ENCODE measurements at regions not wholly inside any gene's neighbourhood (a gene's known extent, or its start where the extent isn't known, plus 50 kb on each side); places are given as distances from the start of the nearest gene placed in this dataset.

DNA sequence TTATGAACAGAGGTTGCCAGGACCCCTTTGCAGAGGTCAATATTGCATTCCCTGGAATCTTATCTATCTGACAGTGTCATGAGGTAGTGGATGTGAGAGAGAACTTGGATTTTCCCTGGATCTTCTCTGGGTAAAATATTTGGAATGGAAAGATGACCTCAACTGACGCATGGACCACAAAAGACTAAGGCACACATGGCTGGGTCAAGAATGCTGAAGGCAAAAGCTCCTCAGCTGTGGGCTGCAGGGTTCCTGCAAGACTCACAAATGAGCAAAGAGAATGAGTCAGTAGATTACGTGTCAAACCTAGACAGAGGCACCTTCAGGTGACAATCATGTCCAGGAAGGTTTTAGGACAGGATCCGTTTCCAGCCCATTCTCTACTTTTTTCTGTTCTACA lies 484.0 kb downstream of the C6orf118 start:
- Histone ChIP-seq H3K4me1 (ENCODE audit: control insufficient read depth, insufficient read depth, low read length) (no peaks in the 10 kb centered on the region), H3K27me3 (ENCODE audit: control insufficient read depth, insufficient read depth) (no peaks in the 10 kb centered on the region), H3K27ac (ENCODE audit: low read length) (no peak overlapping the region), H3K9me3 (ENCODE audit: control insufficient read depth, low read length) (no peaks in the 10 kb centered on the region), H3K4me3 (ENCODE audit: low read length) (no peak overlapping the region)
- ATAC-seq = no peak
- WGBS = 94% methylated on average over 3 of the region's 3 CpGs
- no peak for DNase-seq
- intact Hi-C loops (cut with DNase I) = no loop called here

DNA sequence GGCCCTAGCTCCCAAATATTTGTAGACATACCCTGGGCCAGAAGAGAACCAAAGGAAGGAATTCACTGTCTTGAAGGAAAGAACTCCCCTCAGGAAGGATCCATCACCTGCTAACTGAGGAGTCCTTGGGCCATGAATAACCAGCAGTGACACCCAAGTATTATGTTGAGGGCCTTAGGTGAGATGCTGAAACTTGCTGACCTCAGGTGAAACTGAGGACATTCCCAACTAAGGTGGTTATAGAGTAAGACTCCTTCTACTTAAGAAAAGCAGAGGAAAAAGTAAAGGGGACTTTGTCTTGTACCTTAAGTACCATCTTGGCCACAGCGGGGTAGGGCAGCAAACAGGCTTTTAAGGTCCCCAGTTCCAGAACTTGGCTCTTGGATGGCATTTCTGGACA lies 491.7 kb downstream of the C6orf118 start:
- no peak overlapping the region for H3K27ac ChIP-seq (ENCODE audit: low read length)
- WGBS = 93% methylated on average over 1 of the region's 1 CpG
- no peaks in the 10 kb centered on the region for H3K9me3 ChIP-seq (ENCODE audit: control insufficient read depth, low read length)
- H3K4me3 ChIP-seq (ENCODE audit: low read length) = no peak overlapping the region
- intact Hi-C loops (cut with DNase I) = no loop called here
- H3K27me3 ChIP-seq (ENCODE audit: control insufficient read depth, insufficient read depth) = no peaks in the 10 kb centered on the region
- DNase-seq (no peak), ATAC-seq (no peak)
- no peaks in the 10 kb centered on the region for H3K4me1 ChIP-seq (ENCODE audit: control insufficient read depth, insufficient read depth, low read length)

DNA sequence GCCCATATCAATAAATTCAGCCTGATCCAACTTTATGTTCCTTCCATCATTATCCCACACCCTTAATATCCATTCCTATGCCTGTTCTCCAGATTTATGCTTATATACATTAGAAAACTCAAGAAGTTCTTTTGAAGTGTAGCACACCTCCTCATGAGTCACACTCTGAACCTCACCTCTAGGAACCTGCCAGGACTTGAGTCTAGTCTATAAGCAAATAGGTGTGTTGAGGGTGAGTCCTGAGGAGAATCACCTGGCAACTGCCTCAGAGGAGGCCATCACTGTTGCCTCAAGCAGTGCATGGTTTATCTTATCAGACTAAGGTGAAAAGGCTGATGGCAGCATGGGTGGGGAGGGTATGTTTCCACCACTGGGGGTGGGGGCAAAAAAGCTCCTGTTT lies 496.7 kb downstream of the C6orf118 start:
- DNase-seq (no peak), ATAC-seq (no peak)
- intact Hi-C loops (cut with DNase I) = no loop called here
- Histone ChIP-seq H3K4me1 (ENCODE audit: control insufficient read depth, insufficient read depth, low read length) (no peaks in the 10 kb centered on the region), H3K9me3 (ENCODE audit: control insufficient read depth, low read length) (no peaks in the 10 kb centered on the region), H3K27ac (ENCODE audit: low read length) (no peak overlapping the region), H3K27me3 (ENCODE audit: control insufficient read depth, insufficient read depth) (no peaks in the 10 kb centered on the region), H3K4me3 (ENCODE audit: low read length) (no peak overlapping the region)

DNA sequence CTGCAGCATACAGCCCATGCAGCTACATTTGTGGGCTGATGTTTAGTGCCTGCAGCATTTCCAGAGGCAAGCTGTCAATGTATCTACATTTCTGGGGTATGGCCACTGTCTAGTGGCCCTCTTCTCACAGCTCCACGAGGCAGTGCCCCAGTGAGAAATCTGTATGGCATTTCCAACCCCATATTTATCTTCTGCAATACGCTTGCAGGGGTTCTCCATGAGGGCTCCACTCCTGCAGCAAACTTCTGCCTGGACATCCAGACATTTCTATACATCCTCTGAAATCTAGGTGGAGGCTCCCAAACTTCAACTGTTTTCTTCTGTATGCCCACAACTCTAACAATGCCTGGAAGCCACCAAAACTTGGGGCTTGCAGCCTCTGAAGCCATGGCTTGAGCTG lies 502.3 kb downstream of the C6orf118 start:
- H3K27me3 ChIP-seq (ENCODE audit: control insufficient read depth, insufficient read depth) = no peaks in the 10 kb centered on the region
- no peak overlapping the region for H3K27ac ChIP-seq (ENCODE audit: low read length)
- DNase-seq (no peak), ATAC-seq (no peak)
- intact Hi-C loops (cut with DNase I) = no loop called here
- WGBS = 61% methylated on average over 2 of the region's 2 CpGs
- H3K4me1 ChIP-seq (ENCODE audit: control insufficient read depth, insufficient read depth, low read length) = no peaks in the 10 kb centered on the region
- H3K4me3 ChIP-seq (ENCODE audit: low read length) = no peak overlapping the region
- H3K9me3 ChIP-seq (ENCODE audit: control insufficient read depth, low read length) = no peaks in the 10 kb centered on the region

DNA sequence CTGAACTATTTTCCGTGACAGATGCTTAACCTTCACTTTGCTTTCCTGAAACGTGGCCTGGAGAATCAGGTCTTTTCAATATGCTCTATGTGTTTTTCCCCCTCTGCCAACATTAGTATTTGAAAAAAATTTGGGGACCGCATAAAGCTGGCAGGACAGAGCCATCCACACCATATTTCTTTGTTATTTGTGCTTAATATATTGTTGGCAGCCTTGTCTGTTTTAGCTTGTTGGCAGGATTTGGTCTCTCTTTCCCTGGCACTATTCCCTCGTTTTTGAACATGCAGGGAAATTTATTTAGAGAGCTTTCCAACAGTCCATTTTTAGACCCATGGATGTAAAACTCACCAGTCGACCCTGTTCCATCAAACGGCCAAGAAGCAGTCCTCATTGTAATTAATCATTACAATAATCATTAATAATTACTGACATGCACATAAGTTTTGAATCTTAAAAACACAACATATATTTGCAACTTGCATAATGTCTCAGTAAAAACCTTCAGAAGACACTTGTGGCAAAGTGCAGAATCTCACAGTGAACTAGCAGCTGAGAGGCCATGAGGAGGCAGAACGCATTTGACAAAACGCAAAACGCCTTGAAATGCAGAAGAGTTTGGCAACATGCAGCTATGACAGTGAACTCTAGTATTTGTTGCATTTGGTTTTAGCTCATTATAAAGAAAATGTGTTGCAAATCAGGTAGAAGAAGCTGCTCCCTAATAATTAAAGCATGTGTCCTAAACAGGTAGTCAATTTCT lies 514.2 kb downstream of the C6orf118 start:
- Histone ChIP-seq H3K27me3 (ENCODE audit: control insufficient read depth, insufficient read depth) (no peaks in the 10 kb centered on the region), H3K4me1 (ENCODE audit: control insufficient read depth, insufficient read depth, low read length) (no peaks in the 10 kb centered on the region), H3K27ac (ENCODE audit: low read length) (no peak overlapping the region), H3K9me3 (ENCODE audit: control insufficient read depth, low read length) (no peaks in the 10 kb centered on the region), H3K4me3 (ENCODE audit: low read length) (no peak overlapping the region)
- intact Hi-C loops (cut with DNase I) = no loop called here
- ATAC-seq (no peak), DNase-seq (no peak)
- WGBS = 63% methylated on average over 9 of the region's 9 CpGs

DNA sequence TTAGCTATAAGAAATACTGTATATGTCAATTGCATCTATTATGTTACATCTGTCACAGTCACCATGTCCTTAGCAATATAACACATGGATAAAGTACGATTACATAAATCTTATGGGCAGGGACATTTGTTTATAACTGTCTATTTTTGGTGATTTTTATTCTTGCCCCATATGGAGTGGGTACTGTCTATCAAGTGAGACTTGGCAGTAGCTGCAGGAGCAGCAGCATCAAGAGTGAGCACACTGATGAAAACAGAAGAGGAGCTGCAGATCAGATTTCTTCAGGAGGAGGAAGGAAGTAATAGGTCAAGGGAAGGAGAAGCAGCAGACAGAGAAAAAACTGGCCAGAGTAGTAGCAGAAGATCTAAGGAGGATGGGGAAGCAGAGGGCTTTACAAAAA lies 516.7 kb downstream of the C6orf118 start:
- no peak for ATAC-seq
- WGBS = 65% methylated on average over 1 of the region's 1 CpG
- intact Hi-C loops (cut with DNase I) = no loop called here

DNA sequence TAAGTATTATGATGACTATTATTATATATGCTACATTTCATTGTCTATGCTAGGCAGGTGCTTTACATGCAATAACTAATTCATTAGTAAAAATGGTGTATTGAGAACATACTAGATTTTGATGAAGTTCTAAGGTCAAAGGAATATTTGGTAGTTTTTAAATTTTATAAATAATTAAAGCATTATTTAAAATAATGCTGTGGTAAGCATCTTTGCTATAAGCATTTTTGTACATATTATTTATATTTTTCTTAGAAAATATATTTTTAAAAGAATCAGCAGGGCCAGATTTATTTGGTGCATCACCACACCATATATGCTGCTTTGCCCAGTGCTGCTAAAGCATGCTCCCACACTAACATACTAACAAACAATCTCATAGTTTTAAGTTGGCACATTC lies 517.9 kb downstream of the C6orf118 start:
- no peaks in the 10 kb centered on the region for H3K9me3 ChIP-seq (ENCODE audit: control insufficient read depth, low read length)
- no peak overlapping the region for H3K27ac ChIP-seq (ENCODE audit: low read length)
- ATAC-seq (no peak), DNase-seq (no peak)
- H3K4me1 ChIP-seq (ENCODE audit: control insufficient read depth, insufficient read depth, low read length) = no peaks in the 10 kb centered on the region
- H3K4me3 ChIP-seq (ENCODE audit: low read length) = no peak overlapping the region
- no peaks in the 10 kb centered on the region for H3K27me3 ChIP-seq (ENCODE audit: control insufficient read depth, insufficient read depth)
- intact Hi-C loops (cut with DNase I) = no loop called here

More for the DNA sequence above, 516.7 kb downstream of the C6orf118 start:
- H3K4me3 ChIP-seq (ENCODE audit: low read length) = no peak overlapping the region
- no peak overlapping the region for H3K27ac ChIP-seq (ENCODE audit: low read length)
- no peak for DNase-seq
- H3K27me3 ChIP-seq (ENCODE audit: control insufficient read depth, insufficient read depth) = no peaks in the 10 kb centered on the region
- no peaks in the 10 kb centered on the region for H3K4me1 ChIP-seq (ENCODE audit: control insufficient read depth, insufficient read depth, low read length)
- no peaks in the 10 kb centered on the region for H3K9me3 ChIP-seq (ENCODE audit: control insufficient read depth, low read length)

DNA sequence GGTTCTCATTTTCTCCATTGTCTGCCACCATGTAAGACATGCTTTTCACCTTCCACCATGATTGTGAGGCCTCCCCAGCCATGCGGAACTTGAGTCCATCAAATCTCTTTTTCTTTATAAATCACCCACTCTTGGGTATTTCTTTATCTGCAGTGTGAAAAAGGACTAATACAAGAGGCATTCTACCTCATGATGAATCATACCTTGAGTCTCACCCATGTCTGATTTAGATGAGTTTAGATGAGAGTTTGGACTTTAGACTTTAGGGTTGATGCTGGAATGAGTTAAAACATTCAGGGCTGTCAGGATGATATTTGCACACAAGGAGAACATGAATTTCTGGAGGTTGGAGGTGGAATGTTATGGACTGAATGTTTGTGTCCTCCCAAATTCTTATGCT lies 545.6 kb downstream of the C6orf118 start:
- intact Hi-C loops (cut with DNase I) = no loop called here

DNA sequence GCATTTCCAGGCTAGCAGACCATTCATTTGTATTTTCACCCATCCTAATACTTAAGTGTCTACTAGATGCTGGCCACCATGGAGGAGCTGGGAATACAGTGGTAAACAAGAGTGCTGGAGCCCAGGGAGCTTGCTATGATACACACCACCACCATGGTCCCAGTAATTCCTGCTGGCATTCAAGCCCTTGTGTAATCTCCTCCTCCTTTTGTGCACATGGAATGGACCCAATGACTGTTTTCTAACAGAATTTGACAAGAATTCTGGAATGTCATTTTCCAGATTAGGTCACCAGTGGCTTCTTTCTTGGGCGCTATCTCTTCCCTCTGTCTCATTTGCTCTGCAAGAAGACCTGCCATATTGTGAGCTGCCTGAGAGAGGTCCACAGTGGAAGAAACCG lies 552.0 kb downstream of the C6orf118 start:
- H3K9me3 ChIP-seq (ENCODE audit: control insufficient read depth, low read length) = no peaks in the 10 kb centered on the region
- no peaks in the 10 kb centered on the region for H3K27me3 ChIP-seq (ENCODE audit: control insufficient read depth, insufficient read depth)
- ATAC-seq (no peak), DNase-seq (no peak)
- no peak overlapping the region for H3K27ac ChIP-seq (ENCODE audit: low read length)
- 90% methylated on average over 2 of the region's 2 CpGs for WGBS
- intact Hi-C loops (cut with DNase I) = no loop called here
- no peak overlapping the region for H3K4me3 ChIP-seq (ENCODE audit: low read length)
- no peaks in the 10 kb centered on the region for H3K4me1 ChIP-seq (ENCODE audit: control insufficient read depth, insufficient read depth, low read length)

More for the DNA sequence above, 545.6 kb downstream of the C6orf118 start:
- ATAC-seq (no peak), DNase-seq (no peak)
- H3K27me3 ChIP-seq (ENCODE audit: control insufficient read depth, insufficient read depth) = no peaks in the 10 kb centered on the region
- H3K27ac ChIP-seq (ENCODE audit: low read length) = no peak overlapping the region
- no peak overlapping the region for H3K4me3 ChIP-seq (ENCODE audit: low read length)
- no peaks in the 10 kb centered on the region for H3K4me1 ChIP-seq (ENCODE audit: control insufficient read depth, insufficient read depth, low read length)
- H3K9me3 ChIP-seq (ENCODE audit: control insufficient read depth, low read length) = no peaks in the 10 kb centered on the region
- 93% methylated on average over 1 of the region's 1 CpG for WGBS

DNA sequence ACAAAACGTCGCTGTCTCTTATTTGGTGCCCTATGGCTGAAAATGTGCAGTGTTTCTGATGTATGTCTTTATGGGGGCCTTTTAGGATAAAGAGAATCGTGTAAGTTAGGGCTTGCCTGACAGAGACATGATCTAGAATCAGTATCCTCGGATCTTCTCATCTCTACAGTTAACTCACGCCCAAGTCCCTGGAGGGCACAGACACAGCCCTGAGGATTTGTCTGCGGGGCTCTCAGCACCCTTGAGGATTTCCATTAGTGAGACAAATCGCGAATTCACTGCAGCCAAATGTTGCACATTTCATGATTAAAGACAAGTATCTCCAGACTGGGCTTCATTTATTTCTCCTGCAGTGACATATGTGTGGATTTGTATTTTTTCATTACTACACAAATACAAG lies 552.7 kb downstream of the C6orf118 start:
- Histone ChIP-seq H3K4me3 (ENCODE audit: low read length) (no peak overlapping the region), H3K27me3 (ENCODE audit: control insufficient read depth, insufficient read depth) (no peaks in the 10 kb centered on the region), H3K9me3 (ENCODE audit: control insufficient read depth, low read length) (no peaks in the 10 kb centered on the region), H3K4me1 (ENCODE audit: control insufficient read depth, insufficient read depth, low read length) (no peaks in the 10 kb centered on the region), H3K27ac (ENCODE audit: low read length) (no peak overlapping the region)
- intact Hi-C loops (cut with DNase I) = no loop called here
- no peak for DNase-seq
- WGBS = 71% methylated on average over 8 of the region's 8 CpGs
- ATAC-seq = no peak

DNA sequence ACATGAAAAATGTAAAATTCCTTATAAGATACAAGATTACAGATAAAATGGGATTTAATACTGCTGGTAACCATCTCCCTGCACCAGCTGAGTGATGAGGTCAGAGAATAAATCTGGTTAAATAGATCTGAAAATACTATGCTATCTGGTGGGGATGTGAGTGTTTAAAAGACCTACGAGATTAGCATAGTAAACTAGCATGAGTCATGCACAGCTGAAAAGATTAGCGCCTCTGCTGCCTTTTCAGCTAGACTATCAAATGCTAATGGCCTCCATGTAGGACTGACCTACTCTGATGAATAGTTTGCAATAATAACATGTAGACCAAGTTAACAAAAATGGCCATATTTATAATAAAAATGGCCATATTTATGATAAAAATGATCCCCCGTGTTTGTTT lies 553.3 kb downstream of the C6orf118 start:
- WGBS = 52% methylated on average over 3 of the region's 3 CpGs
- intact Hi-C loops (cut with DNase I) = no loop called here

DNA sequence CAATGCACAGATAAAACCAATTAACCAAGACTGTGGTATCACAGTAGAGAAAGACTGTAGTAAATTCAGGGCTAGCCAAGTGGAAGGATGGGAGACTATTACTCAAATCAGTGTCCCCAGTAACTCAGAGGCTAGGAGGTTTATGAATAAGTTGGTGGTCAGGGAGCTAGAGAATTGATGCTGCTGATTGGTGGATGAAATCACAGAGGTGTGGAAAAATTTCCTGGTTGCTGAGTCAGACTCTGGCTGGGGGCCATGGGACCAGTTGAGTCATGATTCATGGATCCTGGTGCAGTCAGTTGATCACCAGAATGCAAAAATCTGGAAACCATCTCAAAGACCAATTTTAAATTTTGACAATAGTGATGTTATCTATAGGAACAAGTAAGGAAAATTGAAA lies 555.9 kb downstream of the C6orf118 start:
- Histone ChIP-seq H3K4me1 (ENCODE audit: control insufficient read depth, insufficient read depth, low read length) (no peaks in the 10 kb centered on the region), H3K4me3 (ENCODE audit: low read length) (no peak overlapping the region), H3K27ac (ENCODE audit: low read length) (no peak overlapping the region), H3K27me3 (ENCODE audit: control insufficient read depth, insufficient read depth) (no peaks in the 10 kb centered on the region), H3K9me3 (ENCODE audit: control insufficient read depth, low read length) (no peaks in the 10 kb centered on the region)
- intact Hi-C loops (cut with DNase I) = no loop called here
- ATAC-seq (no peak), DNase-seq (no peak)

More for the DNA sequence above, 553.3 kb downstream of the C6orf118 start:
- Histone ChIP-seq H3K4me3 (ENCODE audit: low read length) (no peak overlapping the region), H3K27ac (ENCODE audit: low read length) (no peak overlapping the region), H3K9me3 (ENCODE audit: control insufficient read depth, low read length) (no peaks in the 10 kb centered on the region), H3K27me3 (ENCODE audit: control insufficient read depth, insufficient read depth) (no peaks in the 10 kb centered on the region), H3K4me1 (ENCODE audit: control insufficient read depth, insufficient read depth, low read length) (no peaks in the 10 kb centered on the region)
- ATAC-seq (no peak), DNase-seq (no peak)

Data from right cardiac atrium (tissue), 5 donors.